ENCODE measurements at regions not wholly inside any gene's neighbourhood (a gene's known extent, or its start where the extent isn't known, plus 50 kb on each side); places are given as distances from the start of the nearest gene placed in this dataset.

DNA sequence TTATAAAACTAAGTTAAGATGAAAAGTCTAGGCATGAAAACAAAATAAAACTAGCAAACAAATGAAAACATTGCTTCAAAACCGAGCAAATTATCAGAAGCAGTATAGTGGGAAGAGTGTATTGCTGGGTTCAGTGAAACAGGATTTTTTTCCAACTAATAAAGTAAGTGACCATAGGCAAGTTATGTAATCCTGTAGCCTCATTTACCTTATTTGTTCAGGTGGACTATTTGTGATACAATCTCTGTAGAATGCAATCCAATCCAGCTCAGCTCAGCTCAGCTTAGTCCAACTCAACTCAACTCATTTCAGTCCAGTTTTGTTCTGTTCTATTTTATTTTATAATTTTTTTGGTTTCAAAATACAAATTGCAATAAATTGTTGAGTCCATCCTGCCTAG is 276.7 kb upstream of the LRIG3 start:
- DNase-seq = no peak

DNA sequence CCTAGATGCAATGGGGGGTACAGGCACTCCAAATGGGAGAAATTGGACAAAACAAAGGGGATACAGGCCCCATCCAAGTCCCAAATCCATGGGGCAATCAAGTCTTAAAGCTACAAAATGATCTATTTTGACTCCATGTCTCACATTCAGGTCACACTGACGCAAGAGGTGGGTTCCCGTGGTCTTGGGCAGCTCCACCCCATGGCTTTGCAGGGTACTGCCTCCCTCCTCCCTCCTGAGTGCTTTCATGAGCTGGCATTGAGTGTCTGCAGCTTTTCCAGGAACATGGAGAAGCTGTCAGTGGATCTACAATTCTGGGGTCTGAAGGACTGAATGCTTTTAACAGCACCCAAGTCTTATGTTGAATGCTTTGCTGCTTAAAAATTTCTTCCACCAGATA is 274.5 kb upstream of the LRIG3 start:
- no peak for DNase-seq

DNA sequence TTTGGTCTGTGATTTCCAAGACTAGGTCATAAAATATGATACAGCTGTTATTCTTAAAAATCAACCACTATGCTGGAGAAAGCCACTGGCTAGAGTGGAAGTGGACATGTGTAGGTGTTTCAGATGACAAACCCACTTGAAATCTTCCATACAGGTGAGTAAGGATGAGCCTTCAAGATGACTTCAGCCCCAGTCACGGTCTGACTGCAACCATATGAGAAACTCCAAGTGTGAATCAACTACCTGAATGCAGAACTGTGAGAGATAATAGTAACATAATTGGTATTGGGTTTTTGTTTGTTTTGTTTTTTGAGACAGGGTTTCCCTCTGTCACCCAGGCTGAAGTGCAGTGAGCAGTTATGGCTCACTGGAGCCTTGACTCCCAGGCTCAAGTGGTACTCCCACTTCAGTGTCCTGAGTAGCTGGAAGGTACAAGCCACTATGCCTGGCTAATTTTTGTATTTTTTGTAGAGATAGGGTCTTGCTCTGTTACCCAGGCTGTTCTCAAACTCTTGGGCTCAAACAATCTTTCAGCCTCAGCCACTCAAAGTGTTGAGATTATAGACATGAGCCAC is 273.3 kb upstream of the LRIG3 start:
- no peak for DNase-seq

DNA sequence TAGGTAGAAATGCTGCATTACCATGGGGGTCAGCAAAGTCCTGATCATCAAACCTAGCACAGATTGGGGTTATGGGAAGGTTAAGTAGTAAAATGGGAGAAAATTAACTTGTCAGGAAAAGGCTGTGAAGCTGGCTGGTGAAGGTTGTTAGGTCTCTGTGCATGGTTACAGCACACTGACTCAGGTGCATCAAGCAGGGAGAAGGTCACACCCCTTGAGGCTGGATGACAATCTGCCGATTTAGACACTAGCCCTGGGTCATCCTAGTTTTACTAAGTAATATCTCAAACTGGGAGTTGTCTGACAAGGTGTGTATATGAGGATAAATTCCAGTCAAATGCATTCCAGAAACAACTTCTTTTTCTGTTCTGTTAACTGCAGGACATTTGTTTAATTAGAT is 271.1 kb upstream of the LRIG3 start:
- no peak for DNase-seq

DNA sequence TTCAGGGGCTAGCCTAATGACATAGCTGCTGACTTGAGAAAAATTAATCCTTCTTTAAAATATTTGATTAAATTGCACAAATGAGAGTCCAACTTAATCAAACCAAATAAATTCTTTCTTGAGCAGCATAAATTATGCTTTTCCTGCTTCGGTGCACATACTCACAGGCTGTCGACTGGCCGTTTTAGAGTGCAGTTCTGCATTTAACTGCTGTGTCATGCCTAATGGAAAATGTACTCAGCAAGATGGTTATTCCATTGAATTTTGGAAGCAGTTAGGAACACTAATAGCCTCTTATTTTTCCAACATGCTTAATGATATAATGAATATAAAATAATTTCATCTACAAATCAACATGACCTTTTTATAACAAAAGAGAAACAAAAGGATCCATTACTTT is 266.1 kb upstream of the LRIG3 start:
- no peak for DNase-seq

DNA sequence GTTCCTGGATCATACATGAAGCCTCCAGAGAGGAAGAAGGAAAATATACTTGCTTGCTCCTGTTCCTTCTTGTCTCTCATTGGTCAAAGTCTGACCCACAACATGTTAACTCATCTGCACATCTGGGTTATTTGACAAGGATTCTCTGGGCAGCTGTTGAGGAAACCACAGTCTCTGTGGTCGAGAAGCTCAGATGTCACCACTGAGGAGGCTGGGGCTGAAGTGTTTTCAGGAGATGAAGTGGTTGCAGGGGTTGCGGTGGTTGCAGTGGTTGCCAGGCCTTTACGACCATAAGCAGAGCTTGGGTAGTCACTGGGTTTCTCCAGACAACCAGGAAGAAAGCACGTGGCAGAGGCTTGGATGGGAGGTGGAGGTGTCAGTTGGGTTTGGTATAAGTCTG is 265.0 kb upstream of the LRIG3 start:
- no peak for DNase-seq

DNA sequence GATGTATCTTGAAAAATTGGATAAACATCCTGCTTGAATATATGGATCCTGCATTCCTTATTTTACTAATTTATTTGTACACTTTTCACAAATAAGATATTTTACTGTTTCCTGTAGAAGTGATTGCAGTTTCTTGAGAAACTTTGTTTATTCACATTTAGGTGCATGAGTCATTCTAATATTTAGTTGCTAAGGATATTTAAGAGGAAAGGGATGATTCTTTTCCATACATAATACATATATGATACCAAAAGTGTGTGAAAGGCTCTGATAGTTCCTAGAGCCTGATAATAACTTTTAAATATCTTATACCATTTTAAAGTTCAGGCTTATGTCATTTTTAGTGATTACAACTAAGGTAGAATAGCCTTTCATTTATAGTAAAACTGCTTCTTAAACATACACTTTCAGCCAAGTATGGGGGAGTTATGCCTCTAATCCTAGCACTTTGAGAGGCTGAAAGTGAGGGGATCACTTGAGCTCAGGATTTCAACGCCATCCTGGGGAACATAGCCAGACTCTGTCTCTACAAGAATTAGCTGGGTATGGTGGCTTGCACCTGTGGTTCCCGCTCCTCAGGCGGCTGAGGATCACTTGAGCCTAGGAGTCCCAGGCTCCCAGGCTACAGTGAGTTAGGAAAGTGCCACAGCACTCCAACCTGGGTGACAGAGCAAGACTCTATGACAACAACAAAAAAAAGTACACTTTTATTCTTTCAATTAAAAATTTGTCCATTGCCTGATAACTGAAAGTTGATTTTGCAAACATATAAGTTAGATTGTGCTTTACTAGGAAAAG is 262.6 kb upstream of the LRIG3 start:
- DNase-seq = no peak

DNA sequence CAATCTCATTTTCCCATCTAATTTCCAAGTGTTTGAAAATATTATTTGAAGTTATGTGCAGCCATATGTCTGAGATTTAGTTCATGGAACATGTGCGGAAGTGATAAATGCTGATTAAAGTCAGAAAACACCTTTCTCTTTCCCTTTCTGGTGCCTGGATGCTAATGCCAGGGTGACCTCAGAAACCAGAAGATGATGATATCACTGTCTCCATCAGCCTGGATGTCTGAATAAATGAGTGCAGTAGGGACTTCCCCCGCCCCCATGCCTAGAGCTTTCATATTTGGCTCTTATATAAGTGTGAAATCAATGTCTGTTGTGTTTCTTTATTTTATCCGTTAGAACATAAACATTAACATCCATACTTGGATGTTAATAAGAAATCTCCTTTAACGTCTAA is 261.9 kb upstream of the LRIG3 start:
- DNase-seq = no peak

DNA sequence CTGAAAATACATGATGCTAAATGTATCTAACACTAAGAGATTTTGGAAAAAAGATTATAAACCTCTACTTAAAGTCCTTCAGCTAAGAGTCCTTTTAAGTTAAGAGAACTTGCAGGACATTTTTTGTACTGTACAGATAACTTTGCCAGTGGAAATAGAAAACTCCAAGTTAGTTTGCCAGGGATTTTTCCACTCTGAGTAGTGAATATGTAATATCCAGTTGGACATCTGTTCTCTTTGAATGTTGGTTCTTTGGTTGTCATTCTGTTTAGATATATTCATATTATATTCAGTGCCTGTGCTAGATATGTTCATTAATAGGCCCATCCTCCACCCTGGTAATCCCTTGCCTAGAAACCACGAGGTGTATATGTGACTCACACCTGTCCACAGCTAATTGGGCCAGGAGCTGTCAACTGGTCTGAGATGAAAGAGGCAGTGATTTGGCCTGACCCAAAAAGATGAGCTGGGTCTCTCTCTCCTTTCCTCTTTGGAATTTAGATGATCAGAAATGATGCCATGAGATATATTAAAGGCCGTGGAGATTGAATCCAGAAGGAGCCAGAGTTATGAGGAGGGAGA is 261.0 kb upstream of the LRIG3 start:
- no peak for DNase-seq

DNA sequence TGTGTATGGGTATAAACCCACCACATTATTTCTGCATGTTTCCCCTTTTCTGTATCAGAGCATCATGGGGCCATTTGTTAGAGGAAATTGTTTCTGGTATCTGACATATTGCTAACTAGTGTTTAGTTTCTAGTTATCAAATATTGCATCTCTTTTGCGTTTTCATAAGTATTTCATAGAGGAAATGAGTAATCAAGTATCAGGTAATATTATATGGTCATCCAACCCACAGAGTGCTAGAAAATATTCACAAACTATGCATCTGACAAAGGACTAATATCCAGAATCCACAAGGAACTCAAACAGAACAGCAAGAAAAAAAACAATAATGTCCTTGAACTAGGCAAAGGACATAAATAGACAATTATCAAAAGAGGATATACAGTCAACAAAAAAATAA is 258.9 kb upstream of the LRIG3 start:
- DNase-seq = no peak

DNA sequence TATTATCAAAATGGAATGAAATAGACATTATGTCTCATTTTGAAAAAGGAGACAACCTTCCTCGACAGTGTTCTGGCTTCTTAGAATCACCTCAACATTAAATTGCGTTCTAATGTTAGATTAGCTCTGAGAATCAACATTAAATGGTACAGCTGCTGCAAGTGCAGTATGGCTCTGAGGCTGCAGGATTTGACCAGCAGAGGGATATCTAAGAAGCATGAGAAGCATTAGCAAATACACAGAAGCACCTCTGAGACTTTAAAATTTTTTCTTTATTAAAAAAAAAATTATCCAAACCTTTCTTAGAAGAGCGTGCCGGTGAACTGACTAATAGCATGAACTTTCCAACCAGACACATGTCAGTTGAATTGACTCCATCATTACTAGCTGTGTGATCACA is 253.4 kb upstream of the LRIG3 start:
- no peak for DNase-seq

DNA sequence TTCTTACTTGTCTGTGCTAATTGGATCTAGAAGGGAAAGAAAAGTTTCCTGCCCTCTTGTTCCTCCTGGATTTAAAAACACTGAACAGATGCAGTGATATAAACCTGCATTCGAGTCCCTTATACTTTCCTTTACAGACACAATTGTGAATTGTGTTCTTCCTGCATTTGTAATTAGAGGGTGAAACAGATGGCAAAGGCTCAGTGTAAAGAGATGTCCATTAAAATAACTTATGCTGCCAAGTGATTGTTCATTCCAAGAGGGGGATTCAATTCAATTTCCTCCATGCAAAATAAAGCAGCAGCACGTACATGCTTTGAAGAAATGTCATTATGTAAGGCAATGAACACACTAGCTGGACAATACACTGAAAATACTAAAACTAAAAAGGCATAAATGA is 248.3 kb upstream of the LRIG3 start:
- DNase-seq = no peak

DNA sequence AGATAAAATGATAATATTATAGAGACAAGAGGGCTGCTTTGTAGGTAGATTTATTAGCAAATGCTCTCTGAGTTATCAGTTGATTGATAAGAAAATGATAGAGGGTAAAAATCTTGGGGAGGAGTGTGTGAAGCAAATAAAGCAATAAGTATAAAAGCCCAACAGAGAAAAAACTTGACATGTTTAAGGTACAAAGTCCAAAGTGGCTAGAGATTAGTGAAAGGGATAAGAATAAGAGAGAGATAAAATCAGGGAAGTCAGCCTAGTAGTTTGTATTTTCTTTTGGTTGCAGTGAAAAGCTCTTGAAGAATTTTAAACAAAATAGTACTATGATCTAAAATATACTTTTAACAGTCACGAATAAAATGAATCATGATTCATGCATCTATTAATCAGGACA is 246.2 kb upstream of the LRIG3 start:
- DNase-seq = no peak

DNA sequence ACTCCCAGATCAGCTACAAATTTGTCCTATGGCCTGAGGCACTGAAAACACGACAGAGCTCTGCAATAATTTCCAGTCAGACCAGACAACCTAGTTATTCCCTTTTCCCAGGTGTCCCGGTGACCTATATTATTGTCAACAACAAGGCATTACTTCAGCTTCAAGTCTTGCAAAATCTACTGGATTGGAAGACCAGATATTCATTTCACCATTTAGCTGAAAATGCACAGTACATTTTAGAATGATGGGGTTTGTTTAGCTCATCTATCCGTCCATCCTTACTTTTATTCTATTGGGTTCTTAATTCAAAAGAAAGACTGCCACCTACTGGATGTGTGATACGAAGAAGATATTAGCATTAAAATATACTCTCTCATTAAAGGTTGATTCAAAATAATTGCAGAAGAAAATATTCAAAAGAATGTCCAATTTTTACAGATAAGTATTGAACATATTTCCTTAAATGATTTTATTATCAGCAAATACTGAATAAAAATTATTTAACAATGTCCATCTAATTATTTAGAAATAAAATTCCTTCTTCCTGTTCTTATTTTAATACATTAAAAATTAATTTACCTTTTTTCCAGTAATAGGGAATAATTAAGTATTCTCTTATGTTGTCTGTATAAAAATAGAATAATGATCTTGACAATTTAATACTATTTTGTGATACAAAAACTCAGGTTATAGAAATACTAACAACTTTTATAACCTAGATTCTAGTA is 244.9 kb upstream of the LRIG3 start:
- peak in 1 of 14 donors; percentile 1 for DNase-seq

DNA sequence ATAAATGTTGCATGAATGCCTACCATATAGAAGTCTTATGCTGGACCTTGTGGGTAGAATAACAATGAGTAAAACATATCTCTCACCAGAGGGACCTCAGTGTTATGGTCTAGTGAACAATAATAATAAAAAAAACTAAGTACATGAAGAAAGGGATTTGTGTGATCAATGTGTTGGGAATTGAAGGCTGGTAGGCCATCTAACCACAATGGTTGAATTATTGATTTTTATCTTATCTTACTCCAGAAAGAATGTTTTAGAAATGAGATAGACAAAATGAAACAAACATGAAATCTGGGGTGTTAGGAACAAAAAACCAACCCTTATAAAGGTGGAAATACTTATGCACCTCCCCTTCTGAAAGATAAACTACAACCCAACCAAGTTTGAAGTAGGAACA is 243.9 kb upstream of the LRIG3 start:
- no peak for DNase-seq

DNA sequence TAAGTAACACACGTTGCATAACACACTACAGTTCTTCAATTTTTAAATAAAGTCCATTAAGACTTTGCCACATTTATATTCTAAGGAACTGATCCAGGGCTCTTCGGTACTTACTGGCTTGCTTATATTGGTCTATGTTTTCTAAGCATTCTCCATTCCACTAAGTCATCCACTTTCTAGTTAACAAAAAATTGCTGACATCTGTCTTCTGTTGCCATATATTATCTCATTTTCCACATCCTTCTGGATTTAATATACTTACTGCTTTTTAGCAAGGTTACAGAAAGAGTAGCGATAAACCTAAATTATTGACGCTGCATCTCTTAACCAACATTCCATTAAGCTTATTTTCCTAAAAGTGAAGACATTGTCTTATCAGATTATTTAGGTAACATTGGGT is 238.4 kb upstream of the LRIG3 start:
- DNase-seq = no peak

DNA sequence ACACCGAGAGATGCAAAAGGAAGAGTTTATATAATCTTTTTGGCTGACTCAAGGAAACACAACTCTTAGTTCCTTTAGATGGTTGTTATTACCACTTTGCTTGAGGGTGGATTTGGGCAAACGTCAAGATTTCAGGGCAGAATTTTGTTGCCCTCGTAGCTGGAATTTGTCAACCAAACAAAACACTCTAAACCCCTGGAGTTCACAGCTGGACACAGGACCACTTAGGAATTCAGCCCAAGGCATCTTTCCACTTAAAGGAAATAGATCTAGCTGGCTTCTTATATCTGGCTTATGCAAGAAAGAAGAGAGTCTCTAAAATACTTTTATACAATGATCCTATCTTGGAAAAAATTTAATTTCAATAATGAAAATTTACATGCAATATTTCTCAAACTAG is 237.8 kb upstream of the LRIG3 start:
- no peak for DNase-seq

DNA sequence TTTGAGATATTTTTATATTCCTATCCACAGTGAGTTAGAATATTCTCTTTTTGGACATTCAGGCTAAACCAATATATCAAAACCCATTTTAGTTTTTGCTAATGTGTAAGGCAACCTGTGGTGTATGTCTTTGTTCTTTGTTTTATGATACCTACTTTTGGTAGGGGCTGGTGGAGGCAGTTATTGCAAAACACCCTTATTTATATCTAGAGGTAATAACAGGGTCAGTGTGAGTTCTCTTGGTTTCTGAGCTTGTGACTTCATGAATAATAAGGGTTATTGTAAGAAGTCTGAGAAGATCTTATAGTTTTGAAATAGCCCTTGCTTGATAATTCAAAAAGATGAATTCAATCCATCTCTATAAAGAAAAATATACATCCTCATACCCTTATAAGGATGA is 235.1 kb upstream of the LRIG3 start:
- no peak for DNase-seq

DNA sequence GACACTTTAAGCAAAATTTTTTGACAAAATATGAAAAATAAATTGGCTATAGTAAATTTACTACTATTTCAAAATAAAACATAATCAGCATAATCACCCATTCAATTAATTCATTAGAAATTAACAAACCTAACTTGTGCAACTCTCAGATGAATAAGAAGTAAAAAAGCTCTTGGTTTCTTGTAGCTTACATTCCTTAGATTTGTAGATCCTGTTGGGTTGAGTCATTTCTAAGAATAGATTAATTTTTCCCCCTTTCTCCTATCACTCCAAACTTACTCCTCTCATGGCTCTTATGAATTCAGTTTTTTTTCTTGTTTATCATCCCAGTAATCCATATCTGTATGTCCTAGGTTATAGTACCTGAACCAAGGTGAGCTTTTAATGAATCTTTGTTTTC is 230.9 kb upstream of the LRIG3 start:
- DNase-seq = no peak

DNA sequence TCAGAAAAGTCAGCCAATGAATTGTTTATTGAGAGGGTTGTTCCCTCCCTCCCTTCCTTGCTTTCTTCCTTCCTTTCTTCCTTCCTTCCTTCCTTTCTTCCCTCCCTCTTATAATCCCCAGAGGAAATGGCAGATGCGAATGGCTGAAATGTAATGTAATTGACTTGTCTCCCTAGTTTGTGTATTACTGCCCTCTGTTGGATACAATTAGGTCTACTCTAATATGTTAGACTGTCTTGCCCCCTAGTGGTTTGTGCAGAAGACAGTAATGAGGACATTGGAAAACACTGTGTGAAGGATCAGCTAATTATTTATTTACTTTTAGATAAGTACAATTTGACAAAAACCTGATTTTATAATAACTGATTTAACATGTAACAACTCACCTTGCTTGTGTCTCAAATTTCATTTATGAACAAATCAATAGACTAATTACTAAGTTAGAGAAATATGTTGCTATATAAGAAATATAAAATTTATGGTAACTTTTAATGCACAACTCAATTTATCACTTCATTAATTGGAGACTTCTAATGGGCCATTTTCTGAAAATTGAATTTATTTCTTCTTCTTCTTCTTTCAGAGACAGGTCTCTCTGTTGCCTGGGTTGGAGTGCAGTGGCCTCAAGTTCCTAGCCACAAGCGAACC is 229.8 kb upstream of the LRIG3 start:
- DNase-seq = peak in 1 of 14 donors; percentile 0

DNA sequence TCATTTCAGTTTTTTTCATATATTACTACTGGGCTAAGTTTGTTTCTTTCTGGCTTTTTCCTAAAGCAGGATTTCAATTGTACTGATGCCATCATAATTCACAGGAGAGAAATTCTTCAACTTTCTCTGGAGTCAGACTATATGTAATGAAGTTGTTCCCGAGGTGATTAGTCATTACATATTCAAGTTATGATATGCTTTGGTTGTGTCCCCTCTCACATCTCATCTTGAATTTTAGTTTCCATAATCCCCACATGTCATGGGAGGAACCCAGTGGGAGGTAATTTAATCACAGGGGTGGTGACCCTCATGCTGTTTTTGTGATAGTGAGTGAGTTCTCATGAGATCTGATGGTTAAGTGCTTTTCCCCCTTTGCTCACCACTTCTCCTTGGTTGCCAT is 227.5 kb upstream of the LRIG3 start:
- no peak for DNase-seq

DNA sequence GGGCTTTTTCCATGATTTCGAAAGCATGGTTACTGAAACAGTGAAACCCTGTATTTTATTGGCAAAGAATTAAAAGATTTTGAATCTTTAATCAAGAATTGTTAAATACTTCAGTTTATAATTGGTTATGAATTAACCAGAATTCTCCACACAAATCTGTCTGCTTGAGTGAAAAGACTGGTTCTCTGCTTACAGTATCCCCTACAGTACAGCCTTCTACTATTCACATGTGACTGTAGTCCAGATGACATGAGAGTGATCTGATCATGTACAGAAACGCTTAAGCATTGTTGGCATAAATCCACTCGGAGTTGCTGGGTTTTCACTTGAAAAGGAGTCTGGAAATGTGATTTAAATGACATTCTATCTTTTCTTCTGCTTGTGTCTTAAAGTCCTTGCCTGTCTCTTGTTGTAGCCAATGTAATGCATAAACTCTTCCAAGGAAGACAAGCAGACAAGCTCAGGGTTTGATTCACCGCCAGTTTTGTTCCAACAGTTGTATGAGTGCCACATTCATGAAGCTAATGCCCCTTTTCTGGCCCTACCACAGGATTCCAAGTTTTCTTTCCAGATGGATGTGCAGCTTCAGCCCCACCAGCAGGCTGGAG is 222.0 kb upstream of the LRIG3 start:
- DNase-seq = no peak

DNA sequence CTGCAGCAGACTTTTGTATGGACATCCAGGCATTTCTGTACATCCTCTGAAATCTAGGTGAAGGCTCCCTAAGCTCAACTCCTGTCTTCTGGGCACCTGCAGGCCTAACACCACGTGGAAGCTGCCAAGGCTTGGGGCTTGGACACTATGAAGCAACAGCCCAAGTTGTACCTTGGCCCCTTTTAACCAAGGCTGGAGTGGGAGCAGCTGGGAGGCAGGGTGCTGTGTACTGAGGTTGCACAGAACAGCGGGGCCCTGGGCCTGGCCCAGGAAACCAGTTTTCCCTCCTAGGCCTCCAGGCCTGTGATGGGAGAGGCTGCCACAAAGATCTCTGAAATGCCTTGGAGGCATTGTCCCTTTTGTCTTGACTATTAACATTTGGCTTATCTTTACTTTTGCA is 214.4 kb upstream of the LRIG3 start:
- DNase-seq = no peak

Data from C1 segment of cervical spinal cord (tissue), 14 donors.